HEK293 (cell line): ENCODE measurements at regions not wholly inside any gene's neighbourhood (a gene's known extent, or its start where the extent isn't known, plus 50 kb on each side); places are given as distances from the start of the nearest gene placed in this dataset.

Experiments
- REPIN1 ChIP-seq: fragments of 450-650 bp; formaldehyde crosslinking; IDR thresholded peaks from 2 replicates; pipeline ENCODE4 v1.5.1; 2017; ENCODE audit warnings: missing biosample characterization, missing genetic modification characterization, low read depth
- YY1 ChIP-seq: fragments of 450-650 bp; formaldehyde crosslinking; IDR thresholded peaks from 2 replicates; pipeline ENCODE4 v1.5.1; 2018; ENCODE audit warnings: missing biosample characterization, missing genetic modification characterization
- ZNF114 ChIP-seq: fragments of 450-650 bp; formaldehyde crosslinking; IDR thresholded peaks from 2 replicates; pipeline ENCODE4 v1.5.0; 2017; ENCODE audit warnings: missing biosample characterization, missing genetic modification characterization
- ZNF121 ChIP-seq: fragments of 450-650 bp; formaldehyde crosslinking; IDR thresholded peaks from 2 replicates; pipeline ENCODE4 v1.5.1; 2016; ENCODE audit warnings: missing biosample characterization, missing genetic modification characterization
- ZNF211 ChIP-seq: fragments of 450-650 bp; formaldehyde crosslinking; IDR thresholded peaks from 2 replicates; pipeline ENCODE4 v1.5.1; 2016; ENCODE audit warnings: low read depth, missing biosample characterization, missing genetic modification characterization
- ZNF266 ChIP-seq: fragments of 450-650 bp; formaldehyde crosslinking; IDR thresholded peaks from 2 replicates; pipeline ENCODE4 v1.5.1; 2016; ENCODE audit warnings: missing biosample characterization, missing genetic modification characterization, low read depth
- ZNF558 ChIP-seq: fragments of 450-650 bp; formaldehyde crosslinking; IDR thresholded peaks from 2 replicates; pipeline ENCODE4 v1.5.1; 2016; ENCODE audit warnings: missing biosample characterization, missing genetic modification characterization
- TF ChIP-seq, protein P1 (sequence below): fragments of 450-650 bp; formaldehyde crosslinking; IDR thresholded peaks from 2 replicates; pipeline ENCODE4 v1.5.1; 2016; ENCODE audit warnings: missing biosample characterization, missing genetic modification characterization
- TF ChIP-seq, protein P2 (sequence below): fragments of 450-650 bp; formaldehyde crosslinking; IDR thresholded peaks from 2 replicates; pipeline ENCODE4 v1.5.1; 2016; ENCODE audit warnings: missing biosample characterization, missing genetic modification characterization

DNA sequence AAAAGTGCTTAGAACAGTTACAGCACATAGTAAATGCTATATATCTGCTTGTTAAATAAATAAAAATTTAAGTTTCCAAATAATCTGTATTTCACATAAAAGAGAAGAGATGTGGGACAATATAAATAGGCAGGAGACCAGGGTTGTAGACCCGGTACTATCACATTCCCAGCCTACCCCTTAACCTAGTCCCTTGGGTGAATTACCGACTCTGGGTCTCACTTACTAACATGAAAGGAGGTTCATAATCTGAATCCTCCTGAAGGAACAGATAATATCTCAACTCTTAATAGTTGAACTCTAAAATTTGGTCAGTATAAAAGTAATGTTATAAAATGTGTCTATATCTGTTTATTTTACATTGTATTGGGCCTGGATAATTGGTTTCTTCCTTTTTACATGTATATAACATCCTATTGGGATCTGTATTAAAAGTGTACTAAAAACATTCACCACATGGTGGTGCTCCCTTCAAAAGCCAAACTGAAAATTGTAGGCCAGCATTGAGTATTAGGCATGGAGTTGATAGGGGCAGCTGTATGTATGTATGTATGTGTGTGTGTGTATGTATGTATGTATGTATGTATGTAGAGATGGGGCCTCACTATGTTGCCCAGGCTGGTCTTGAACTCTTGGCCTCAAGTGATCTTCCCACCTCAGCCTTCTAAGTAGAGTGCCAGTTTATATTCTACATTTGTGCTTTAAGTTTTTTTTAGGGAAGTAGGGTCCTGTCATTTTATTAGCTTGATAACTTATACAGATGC, 64.2 kb upstream of the ABL1 start:
- TF ChIP-seq ZNF558 (tag by site-specific recombination) (no peak), ZNF114 (tag by site-specific recombination) (no peak), ZNF211 (no peak), ZNF121 (0 out of 2 replicates have a peak, but pooled peaks have one; percentile 58), ZNF266 (tag by site-specific recombination) (no peak), REPIN1 (no peak), YY1 (tag by site-specific recombination) (no peak)
- TF ChIP-seq, protein P1, sequence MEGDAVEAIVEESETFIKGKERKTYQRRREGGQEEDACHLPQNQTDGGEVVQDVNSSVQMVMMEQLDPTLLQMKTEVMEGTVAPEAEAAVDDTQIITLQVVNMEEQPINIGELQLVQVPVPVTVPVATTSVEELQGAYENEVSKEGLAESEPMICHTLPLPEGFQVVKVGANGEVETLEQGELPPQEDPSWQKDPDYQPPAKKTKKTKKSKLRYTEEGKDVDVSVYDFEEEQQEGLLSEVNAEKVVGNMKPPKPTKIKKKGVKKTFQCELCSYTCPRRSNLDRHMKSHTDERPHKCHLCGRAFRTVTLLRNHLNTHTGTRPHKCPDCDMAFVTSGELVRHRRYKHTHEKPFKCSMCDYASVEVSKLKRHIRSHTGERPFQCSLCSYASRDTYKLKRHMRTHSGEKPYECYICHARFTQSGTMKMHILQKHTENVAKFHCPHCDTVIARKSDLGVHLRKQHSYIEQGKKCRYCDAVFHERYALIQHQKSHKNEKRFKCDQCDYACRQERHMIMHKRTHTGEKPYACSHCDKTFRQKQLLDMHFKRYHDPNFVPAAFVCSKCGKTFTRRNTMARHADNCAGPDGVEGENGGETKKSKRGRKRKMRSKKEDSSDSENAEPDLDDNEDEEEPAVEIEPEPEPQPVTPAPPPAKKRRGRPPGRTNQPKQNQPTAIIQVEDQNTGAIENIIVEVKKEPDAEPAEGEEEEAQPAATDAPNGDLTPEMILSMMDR (tag by site-specific recombination), result peak; percentile 39; the same call in 1 of the 2 replicates
- TF ChIP-seq, protein P2, sequence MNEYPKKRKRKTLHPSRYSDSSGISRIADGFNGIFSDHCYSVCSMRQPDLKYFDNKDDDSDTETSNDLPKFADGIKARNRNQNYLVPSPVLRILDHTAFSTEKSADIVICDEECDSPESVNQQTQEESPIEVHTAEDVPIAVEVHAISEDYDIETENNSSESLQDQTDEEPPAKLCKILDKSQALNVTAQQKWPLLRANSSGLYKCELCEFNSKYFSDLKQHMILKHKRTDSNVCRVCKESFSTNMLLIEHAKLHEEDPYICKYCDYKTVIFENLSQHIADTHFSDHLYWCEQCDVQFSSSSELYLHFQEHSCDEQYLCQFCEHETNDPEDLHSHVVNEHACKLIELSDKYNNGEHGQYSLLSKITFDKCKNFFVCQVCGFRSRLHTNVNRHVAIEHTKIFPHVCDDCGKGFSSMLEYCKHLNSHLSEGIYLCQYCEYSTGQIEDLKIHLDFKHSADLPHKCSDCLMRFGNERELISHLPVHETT (tag by site-specific recombination), result no peak
